ENCODE measurements at regions not wholly inside any gene's neighbourhood (a gene's known extent, or its start where the extent isn't known, plus 50 kb on each side); places are given as distances from the start of the nearest gene placed in this dataset.

DNA sequence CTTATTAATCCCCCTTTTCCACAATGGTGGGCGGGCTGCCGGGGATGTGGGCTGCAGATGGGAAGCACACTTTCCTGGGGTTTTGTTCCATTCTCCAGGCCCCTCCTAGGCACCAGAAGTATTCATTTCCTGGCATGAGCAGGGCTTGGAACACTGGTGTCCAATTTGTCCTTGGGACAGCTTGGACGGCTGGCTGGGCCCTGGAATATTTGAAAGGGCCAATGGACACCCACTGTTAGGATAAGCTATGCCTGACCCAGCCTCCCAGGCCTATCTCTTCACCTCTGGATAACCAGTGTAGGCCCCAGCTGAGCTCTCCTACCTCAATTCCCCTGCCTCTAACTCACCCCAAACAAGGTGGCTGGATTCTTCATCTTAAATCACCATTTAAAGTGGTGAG lies 354.9 kb downstream of the PTEN start:
- TF ChIP-seq, protein P1, sequence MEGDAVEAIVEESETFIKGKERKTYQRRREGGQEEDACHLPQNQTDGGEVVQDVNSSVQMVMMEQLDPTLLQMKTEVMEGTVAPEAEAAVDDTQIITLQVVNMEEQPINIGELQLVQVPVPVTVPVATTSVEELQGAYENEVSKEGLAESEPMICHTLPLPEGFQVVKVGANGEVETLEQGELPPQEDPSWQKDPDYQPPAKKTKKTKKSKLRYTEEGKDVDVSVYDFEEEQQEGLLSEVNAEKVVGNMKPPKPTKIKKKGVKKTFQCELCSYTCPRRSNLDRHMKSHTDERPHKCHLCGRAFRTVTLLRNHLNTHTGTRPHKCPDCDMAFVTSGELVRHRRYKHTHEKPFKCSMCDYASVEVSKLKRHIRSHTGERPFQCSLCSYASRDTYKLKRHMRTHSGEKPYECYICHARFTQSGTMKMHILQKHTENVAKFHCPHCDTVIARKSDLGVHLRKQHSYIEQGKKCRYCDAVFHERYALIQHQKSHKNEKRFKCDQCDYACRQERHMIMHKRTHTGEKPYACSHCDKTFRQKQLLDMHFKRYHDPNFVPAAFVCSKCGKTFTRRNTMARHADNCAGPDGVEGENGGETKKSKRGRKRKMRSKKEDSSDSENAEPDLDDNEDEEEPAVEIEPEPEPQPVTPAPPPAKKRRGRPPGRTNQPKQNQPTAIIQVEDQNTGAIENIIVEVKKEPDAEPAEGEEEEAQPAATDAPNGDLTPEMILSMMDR (IDR thresholded peaks at IDR 0.05): no peak
- TF ChIP-seq EZH2 (IDR thresholded peaks at IDR 0.05; ENCODE audit: borderline replicate concordance, insufficient read depth, low read depth, low read length, poor library complexity, severe bottlenecking): no peak

Data from B cell (primary cell).